ENCODE measurements at regions not wholly inside any gene's neighbourhood (a gene's known extent, or its start where the extent isn't known, plus 50 kb on each side); places are given as distances from the start of the nearest gene placed in this dataset.
"Not testable (repeated sequence)": the region's sequence is repeated elsewhere in the genome, so short reads cannot be mapped to it uniquely, and the experiment has no call there.

- intact Hi-C loops (cut with DNase I) = no loop called here
- H3K4me3 ChIP-seq = no peak overlapping the region
- no peaks in the 10 kb centered on the region for H3K27me3 ChIP-seq
- no peaks in the 10 kb centered on the region for H3K9me3 ChIP-seq
- TF ChIP-seq POLR2A (IDR thresholded peaks at IDR 0.05) (no peak), POLR2AphosphoS5 (IDR thresholded peaks at IDR 0.05; ENCODE audit: insufficient read depth in 1 of 2, low read depth in 1 of 2) (no peak)
- H3K4me1 ChIP-seq = no peaks in the 10 kb centered on the region
- H3K27ac ChIP-seq = no peak overlapping the region
- DNase-seq (ENCODE audit: extremely low spot score in 2 of 2) = no peak
- H3K36me3 ChIP-seq = no peaks in the 10 kb centered on the region
These were observed 330.8 kb downstream of the UBE2NL start for GRCh38 chrX:144214651-144215050.

- intact Hi-C loops (cut with DNase I) = no loop called here
- Histone ChIP-seq H3K36me3 (no peaks in the 10 kb centered on the region), H3K27me3 (no peaks in the 10 kb centered on the region), H3K4me1 (no peaks in the 10 kb centered on the region), H3K27ac (no peak overlapping the region), H3K9me3 (no peaks in the 10 kb centered on the region), H3K4me3 (no peak overlapping the region)
- TF ChIP-seq POLR2A (IDR thresholded peaks at IDR 0.05) (no peak), CTCF (IDR thresholded peaks at IDR 0.05) (no peak), POLR2AphosphoS5 (IDR thresholded peaks at IDR 0.05; ENCODE audit: insufficient read depth in 1 of 2, low read depth in 1 of 2) (no peak)
- no peak for DNase-seq (ENCODE audit: extremely low spot score in 2 of 2)
These were observed 335.2 kb downstream of the UBE2NL start for GRCh38 chrX:144219035-144219434.

GRCh38 chrX:144231116-144231785 lies 347.4 kb downstream of the UBE2NL start:
- H3K27me3 ChIP-seq; H3K36me3 ChIP-seq; intact Hi-C loops (cut with DNase I): not testable (repeated sequence)

GRCh38 chrX:144253356-144253755 lies 369.5 kb downstream of the UBE2NL start:
- Histone ChIP-seq H3K9me3 (no peaks in the 10 kb centered on the region), H3K27me3 (no peaks in the 10 kb centered on the region), H3K4me1 (no peaks in the 10 kb centered on the region), H3K27ac (no peak overlapping the region), H3K36me3 (no peaks in the 10 kb centered on the region), H3K4me3 (no peak overlapping the region)
- no peak for TF ChIP-seq POLR2A (IDR thresholded peaks at IDR 0.05)
- TF ChIP-seq POLR2AphosphoS5 (IDR thresholded peaks at IDR 0.05; ENCODE audit: insufficient read depth in 1 of 2, low read depth in 1 of 2) = no peak
- TF ChIP-seq CTCF (IDR thresholded peaks at IDR 0.05) = no peak
- DNase-seq (ENCODE audit: extremely low spot score in 2 of 2) = no peak
- intact Hi-C loops (cut with DNase I) = no loop called here

More at GRCh38 chrX:144231116-144231785, 347.4 kb downstream of the UBE2NL start:
- not testable (repeated sequence) for H3K4me3 ChIP-seq; H3K4me1 ChIP-seq; DNase-seq (ENCODE audit: extremely low spot score in 2 of 2); H3K27ac ChIP-seq; H3K9me3 ChIP-seq

GRCh38 chrX:144259054-144259453 lies 375.2 kb downstream of the UBE2NL start:
- Histone ChIP-seq H3K4me1 (no peaks in the 10 kb centered on the region), H3K27ac (no peak overlapping the region), H3K9me3 (no peaks in the 10 kb centered on the region), H3K27me3 (no peaks in the 10 kb centered on the region), H3K36me3 (no peaks in the 10 kb centered on the region), H3K4me3 (no peak overlapping the region)
- no peak for DNase-seq (ENCODE audit: extremely low spot score in 2 of 2)
- intact Hi-C loops (cut with DNase I) = no loop called here
- TF ChIP-seq POLR2AphosphoS5 (IDR thresholded peaks at IDR 0.05; ENCODE audit: insufficient read depth in 1 of 2, low read depth in 1 of 2) (no peak), POLR2A (IDR thresholded peaks at IDR 0.05) (no peak), CTCF (IDR thresholded peaks at IDR 0.05) (no peak)

- no peak overlapping the region for H3K27ac ChIP-seq
- H3K9me3 ChIP-seq = no peaks in the 10 kb centered on the region
- H3K36me3 ChIP-seq = no peaks in the 10 kb centered on the region
- TF ChIP-seq POLR2A (IDR thresholded peaks at IDR 0.05) = no peak
- no peak for TF ChIP-seq CTCF (IDR thresholded peaks at IDR 0.05)
- no peak for TF ChIP-seq POLR2AphosphoS5 (IDR thresholded peaks at IDR 0.05; ENCODE audit: insufficient read depth in 1 of 2, low read depth in 1 of 2)
- H3K4me1 ChIP-seq = no peaks in the 10 kb centered on the region
- DNase-seq (ENCODE audit: extremely low spot score in 2 of 2) = no peak
- no peak overlapping the region for H3K4me3 ChIP-seq
- intact Hi-C loops (cut with DNase I) = no loop called here
- H3K27me3 ChIP-seq = no peaks in the 10 kb centered on the region
These were observed 381.8 kb downstream of the UBE2NL start for GRCh38 chrX:144265641-144266040.
